Uterus (tissue), 3 donors: ENCODE measurements at regions not wholly inside any gene's neighbourhood (a gene's known extent, or its start where the extent isn't known, plus 50 kb on each side); places are given as distances from the start of the nearest gene placed in this dataset.

ENCODE experiments used
- DNase-seq, 2 donors: peaks; one replicate each; pipeline ENCODE4 v3.0.0-alpha.2; 2019 to 2020
- H3K27ac ChIP-seq, 2 donors: fragments of 200-600 bp; sonication (generic); 1 replicate in 1 of 2; 2 replicates in 1 of 2; pipeline ENCODE4 v1.5.1; 2016 to 2018
- H3K27me3 ChIP-seq, 2 donors: fragments of 200-600 bp; sonication (generic); one replicate each; pipeline ENCODE4 v1.5.1; 2018 to 2019; ENCODE audit warnings: control low read depth in 1 of 2
- H3K36me3 ChIP-seq, 2 donors: fragments of 200-600 bp; sonication (generic); one replicate each; pipeline ENCODE4 v1.5.1; 2019; ENCODE audit warnings: control low read depth in 1 of 2
- H3K4me1 ChIP-seq, 2 donors: fragments of 200-600 bp; sonication (generic); one replicate each; pipeline ENCODE4 v1.5.1; 2018 to 2019; ENCODE audit warnings: control low read depth in 1 of 2
- H3K4me3 ChIP-seq, 2 donors: fragments of 200-600 bp; sonication (generic); 1 replicate in 1 of 2; 2 replicates in 1 of 2; pipeline ENCODE4 v1.5.1; 2018 to 2019; ENCODE audit warnings: mild to moderate bottlenecking in 1 of 2
- H3K9me3 ChIP-seq, 2 donors: fragments of 200-600 bp; sonication (generic); one replicate each; pipeline ENCODE4 v1.5.1; 2019; ENCODE audit warnings: control low read depth in 1 of 2
- CTCF ChIP-seq, 4 experiments: fragments of 200-600 bp in 2 of 4; fragments of 450-650 bp in 2 of 4; sonication (generic) in 2 of 4; IDR thresholded peaks; one replicate each; pipeline ENCODE4 v1.5.1; 2016 to 2019; ENCODE audit warnings: antibody characterized with exemption in 4 of 4, mild to moderate bottlenecking in 2 of 4, moderate library complexity in 1 of 4
- POLR2A ChIP-seq, 2 donors: fragments of 450-650 bp; IDR thresholded peaks; one replicate each; pipeline ENCODE4 v1.6.1; 2016; ENCODE audit warnings: antibody characterized with exemption in 2 of 2, mild to moderate bottlenecking in 1 of 2, moderate library complexity in 1 of 2
- intact Hi-C: fragments of 100-400 bp; cut with DNase I; formaldehyde crosslinking; loops from one replicate; pipeline ENCODE4 v1.15.1; 2023; ENCODE audit warnings: low total_unique reads
- donor health status: DM: yes; HTN: yes; CAD: no.

- no peak overlapping the region for H3K4me3 ChIP-seq
- H3K36me3 ChIP-seq, result no peaks in the 10 kb centered on the region
- TF ChIP-seq CTCF (IDR thresholded peaks at IDR 0.05), result no peak
- no peak for TF ChIP-seq POLR2A (IDR thresholded peaks at IDR 0.05)
- H3K9me3 ChIP-seq, result no peaks in the 10 kb centered on the region
- no peaks in the 10 kb centered on the region for H3K27me3 ChIP-seq
- no peaks in the 10 kb centered on the region for H3K4me1 ChIP-seq
- no peak overlapping the region for H3K27ac ChIP-seq
- intact Hi-C loops, result no loop called here
- no peak for DNase-seq
Observed at GRCh38 chr20:40744818-40745175, 55.8 kb upstream of the MAFB start.

GRCh38 chr20:40746251-40746650 lies 57.2 kb upstream of the MAFB start:
- intact Hi-C loops, result no loop called here

GRCh38 chr20:40748182-40748581 lies 59.1 kb upstream of the MAFB start:
- H3K27ac ChIP-seq, result no peak overlapping the region
- intact Hi-C loops, result no loop called here

More at GRCh38 chr20:40746251-40746650, 57.2 kb upstream of the MAFB start:
- H3K9me3 ChIP-seq, result no peaks in the 10 kb centered on the region
- H3K36me3 ChIP-seq, result no peaks in the 10 kb centered on the region
- H3K4me1 ChIP-seq, result no peaks in the 10 kb centered on the region
- no peak overlapping the region for H3K27ac ChIP-seq
- no peak for DNase-seq
- TF ChIP-seq CTCF (IDR thresholded peaks at IDR 0.05), result no peak
- no peak for TF ChIP-seq POLR2A (IDR thresholded peaks at IDR 0.05)
- no peaks in the 10 kb centered on the region for H3K27me3 ChIP-seq
- no peak overlapping the region for H3K4me3 ChIP-seq

GRCh38 chr20:40749985-40750506 lies 61.0 kb upstream of the MAFB start:
- no peak for DNase-seq
- intact Hi-C loops, result no loop called here
- Histone ChIP-seq H3K4me3 (no peak overlapping the region), H3K4me1 (no peaks in the 10 kb centered on the region), H3K27ac (no peak overlapping the region), H3K36me3 (no peaks in the 10 kb centered on the region), H3K9me3 (no peaks in the 10 kb centered on the region), H3K27me3 (no peaks in the 10 kb centered on the region)
- no peak for TF ChIP-seq CTCF (IDR thresholded peaks at IDR 0.05)

More at GRCh38 chr20:40748182-40748581, 59.1 kb upstream of the MAFB start:
- Histone ChIP-seq H3K27me3 (no peaks in the 10 kb centered on the region), H3K4me1 (no peaks in the 10 kb centered on the region), H3K9me3 (no peaks in the 10 kb centered on the region), H3K4me3 (no peak overlapping the region), H3K36me3 (no peaks in the 10 kb centered on the region)
- no peak for DNase-seq
- TF ChIP-seq POLR2A (IDR thresholded peaks at IDR 0.05) (no peak), CTCF (IDR thresholded peaks at IDR 0.05) (no peak)

GRCh38 chr20:40750541-40751035 lies 61.6 kb upstream of the MAFB start:
- H3K4me1 ChIP-seq, result no peaks in the 10 kb centered on the region
- DNase-seq, result no peak
- no peaks in the 10 kb centered on the region for H3K9me3 ChIP-seq
- no peak overlapping the region for H3K27ac ChIP-seq
- intact Hi-C loops, result no loop called here
- TF ChIP-seq CTCF (IDR thresholded peaks at IDR 0.05) (no peak), POLR2A (IDR thresholded peaks at IDR 0.05) (no peak)
- H3K36me3 ChIP-seq, result no peaks in the 10 kb centered on the region
- H3K27me3 ChIP-seq, result no peaks in the 10 kb centered on the region
- no peak overlapping the region for H3K4me3 ChIP-seq
